HG02870 (cell line): ENCODE measurements at regions not wholly inside any gene's neighbourhood (a gene's known extent, or its start where the extent isn't known, plus 50 kb on each side); places are given as distances from the start of the nearest gene placed in this dataset.

Experiments
- ATAC-seq: cut with Tn5 transposase; IDR thresholded peaks from one replicate; pipeline ENCODE4 v1.9.1; 2021; ENCODE audit warnings: mild to moderate bottlenecking, moderate library complexity; ENCODE audit not compliant: unreplicated experiment

GRCh38 chr4:130127297-130127696, 1031.3 kb downstream of the C4orf33 start:
- no peak for ATAC-seq

GRCh38 chr4:130131536-130131935, 1035.6 kb downstream of the C4orf33 start:
- no peak for ATAC-seq

- no peak for ATAC-seq
Observed at GRCh38 chr4:130141651-130142050, 1045.7 kb downstream of the C4orf33 start.

GRCh38 chr4:130143656-130144055, 1047.7 kb downstream of the C4orf33 start:
- no peak for ATAC-seq

GRCh38 chr4:130146773-130147172, 1050.8 kb downstream of the C4orf33 start:
- ATAC-seq, result no peak

- ATAC-seq, result no peak
Observed at GRCh38 chr4:130147641-130148040, 1051.7 kb downstream of the C4orf33 start.

GRCh38 chr4:130154901-130155300, 1058.9 kb downstream of the C4orf33 start:
- ATAC-seq, result no peak

GRCh38 chr4:130163701-130164100, 1067.7 kb downstream of the C4orf33 start:
- ATAC-seq, result no peak

- ATAC-seq, result no peak
Observed at GRCh38 chr4:130165381-130165780, 1069.4 kb downstream of the C4orf33 start.

- no peak for ATAC-seq
Observed at GRCh38 chr4:130172156-130172555, 1076.2 kb downstream of the C4orf33 start.

GRCh38 chr4:130178106-130178505, 1082.2 kb downstream of the C4orf33 start:
- ATAC-seq, result no peak

- no peak for ATAC-seq
Observed at GRCh38 chr4:130183096-130183495, 1087.1 kb downstream of the C4orf33 start.

GRCh38 chr4:130183766-130184165, 1087.8 kb downstream of the C4orf33 start:
- ATAC-seq, result no peak

- no peak for ATAC-seq
Observed at GRCh38 chr4:130185123-130185522, 1089.2 kb downstream of the C4orf33 start.

- no peak for ATAC-seq
Observed at GRCh38 chr4:130186931-130187330, 1091.0 kb downstream of the C4orf33 start.

- no peak for ATAC-seq
Observed at GRCh38 chr4:130187587-130187986, 1091.6 kb downstream of the C4orf33 start.

GRCh38 chr4:130192787-130193186, 1096.8 kb downstream of the C4orf33 start:
- no peak for ATAC-seq

GRCh38 chr4:130197946-130198345, 1102.0 kb downstream of the C4orf33 start:
- ATAC-seq, result no peak

GRCh38 chr4:130203571-130203970, 1107.6 kb downstream of the C4orf33 start:
- no peak for ATAC-seq

- no peak for ATAC-seq
Observed at GRCh38 chr4:130210864-130211263, 1114.9 kb downstream of the C4orf33 start.

- no peak for ATAC-seq
Observed at GRCh38 chr4:130214268-130214667, 1118.3 kb downstream of the C4orf33 start.

- peak; percentile 99 for ATAC-seq
Observed at GRCh38 chr4:130233377-130234047, 1137.6 kb downstream of the C4orf33 start.

- ATAC-seq, result no peak
Observed at GRCh38 chr4:130238121-130238520, 1142.2 kb downstream of the C4orf33 start.
